OCI-LY3 (cell line): ENCODE measurements at regions not wholly inside any gene's neighbourhood (a gene's known extent, or its start where the extent isn't known, plus 50 kb on each side); places are given as distances from the start of the nearest gene placed in this dataset.
A peak's percentile ranks its signal among the peaks of the same experiment; 100 is the strongest.
"Not testable (repeated sequence)": the region's sequence is repeated elsewhere in the genome, so short reads cannot be mapped to it uniquely, and the experiment has no call there.

Source experiments
- H2AFZ ChIP-seq: fragments of 200-600, 300-600 bp; shearing (Covaris generic); 2 replicates; pipeline ENCODE4 v1.6.0; 2014; ENCODE audit warnings: antibody characterized with exemption, low read depth, low read length
- H3K27ac ChIP-seq: fragments of 200-600, 300-600 bp; sonication (generic); 2 replicates; pipeline ENCODE4 v1.5.1; 2014; ENCODE audit warnings: mild to moderate bottlenecking, low read length, moderate library complexity, mixed read lengths
- H3K27me3 ChIP-seq: fragments of 200-600, 300-600 bp; sonication (generic); 2 replicates; pipeline ENCODE4 v1.6.1; 2014; ENCODE audit warnings: low read depth, low read length, mixed read lengths
- H3K36me3 ChIP-seq: fragments of 200-600, 300-600 bp; sonication (generic); replicated peaks from 2 replicates; pipeline ENCODE3; 2014; ENCODE audit warnings: low read depth, low read length, mixed read lengths
- H3K4me1 ChIP-seq: fragments of 300-600, 200-600 bp; sonication (generic); 2 replicates; pipeline ENCODE4 v1.6.1; 2014; ENCODE audit warnings: low read length, mixed read lengths
- H3K4me2 ChIP-seq: fragments of 200-600, 300-600 bp; sonication (generic); 2 replicates; pipeline ENCODE4 v1.6.1; 2014; ENCODE audit warnings: low read length, mixed read lengths
- H3K4me3 ChIP-seq: fragments of 300-600, 200-600 bp; sonication (generic); 2 replicates; pipeline ENCODE4 v1.5.1; 2014; ENCODE audit warnings: antibody characterized with exemption, mild to moderate bottlenecking, low read length, moderate library complexity
- H3K79me2 ChIP-seq: fragments of 300-600, 200-600 bp; shearing (Covaris generic); 2 replicates; pipeline ENCODE4 v1.6.1; 2014; ENCODE audit warnings: mild to moderate bottlenecking, low read length, mixed read lengths
- H3K9ac ChIP-seq: fragments of 300-600, 200-600 bp; shearing (Covaris generic); 2 replicates; pipeline ENCODE4 v1.6.0; 2014; ENCODE audit warnings: mild to moderate bottlenecking, low read length, moderate library complexity
- H3K9me3 ChIP-seq: fragments of 200-600, 300-600 bp; shearing (Covaris generic); 2 replicates; pipeline ENCODE4 v1.6.1; 2014; ENCODE audit warnings: low read length, mixed read lengths; ENCODE audit not compliant: insufficient read depth
- H4K20me1 ChIP-seq: fragments of 200-600, 300-600 bp; sonication (generic); 2 replicates; pipeline ENCODE4 v1.6.1; 2016; ENCODE audit warnings: low read length, mixed read lengths; ENCODE audit not compliant: insufficient read depth
- CTCF ChIP-seq: fragments of 200-600, 300-600 bp; sonication (generic); IDR thresholded peaks from 2 replicates; pipeline ENCODE4 v1.5.1; 2014; ENCODE audit warnings: antibody characterized with exemption, low read length, low read depth
- EZH2phosphoT487 ChIP-seq: fragments of 200-600 bp; shearing (Covaris generic); IDR thresholded peaks from 2 replicates; pipeline ENCODE4 v1.6.1; 2018; ENCODE audit warnings: antibody characterized with exemption, mixed run types, low read depth

DNA sequence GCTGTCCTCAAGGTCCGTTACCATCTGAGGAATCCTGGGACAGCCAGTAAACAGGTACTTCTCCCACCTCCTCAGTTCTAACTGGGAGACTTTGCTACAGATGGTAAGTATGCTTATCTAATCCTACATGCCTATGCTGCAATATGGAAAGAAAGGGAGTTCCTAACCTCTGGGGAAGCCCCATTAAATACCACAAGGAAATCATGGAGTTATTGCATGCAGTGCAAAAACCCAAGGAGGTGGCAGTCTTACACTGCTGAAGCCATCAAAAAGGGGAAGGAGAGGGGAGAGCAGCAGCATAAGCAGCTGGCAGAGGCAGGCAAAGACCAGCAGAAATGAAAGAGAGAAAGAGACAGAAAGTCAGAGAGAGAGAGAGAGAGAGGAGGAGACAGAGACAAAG is 327.1 kb downstream of the SRGAP2C start:
- Histone ChIP-seq H3K4me1 (peaks cover 22% of the 10 kb centered on the region), H3K9me3 (peaks cover 17% of the 10 kb centered on the region; the same call in 1 of the 2 replicates)
- H3K27ac ChIP-seq, H3K4me3 ChIP-seq, H3K27me3 ChIP-seq, H3K36me3 ChIP-seq, H3K79me2 ChIP-seq, H2AFZ ChIP-seq, H3K4me2 ChIP-seq, H3K9ac ChIP-seq, H4K20me1 ChIP-seq: not testable (repeated sequence)
- TF ChIP-seq CTCF, result peak; percentile 10; the same call in 1 of the 2 replicates

DNA sequence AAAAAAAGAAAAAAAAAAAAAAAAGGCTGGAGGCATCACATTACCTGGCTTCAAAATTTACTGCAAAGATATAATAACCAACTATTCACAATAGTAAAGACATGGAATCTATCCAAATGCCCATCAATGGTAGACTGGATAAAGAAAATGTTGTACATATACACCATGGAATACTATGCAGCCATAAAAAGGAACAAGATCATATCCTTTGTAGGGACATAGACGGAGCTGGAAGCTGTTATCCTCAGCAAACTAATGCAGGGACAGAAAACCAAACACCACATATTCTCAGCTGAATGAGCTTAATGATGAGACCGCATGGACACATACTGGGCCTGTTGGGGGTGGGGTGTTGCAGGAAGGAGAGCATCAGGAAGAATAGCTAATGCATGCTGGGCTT is 330.5 kb downstream of the SRGAP2C start:
- Histone ChIP-seq H3K79me2 (peaks cover 12% of the 10 kb centered on the region), H3K4me3 (no peak overlapping the region), H3K9me3 (peaks cover 14% of the 10 kb centered on the region; the same call in 1 of the 2 replicates), H3K27ac (peak overlapping the region; percentile 98; the same call in 1 of the 2 replicates), H3K36me3 (no peaks in the 10 kb centered on the region), H3K4me2 (no peak overlapping the region), H3K27me3 (no peaks in the 10 kb centered on the region), H3K9ac (no peak overlapping the region), H2AFZ (no peak overlapping the region), H4K20me1 (no peaks in the 10 kb centered on the region), H3K4me1 (peaks cover 41% of the 10 kb centered on the region)
- TF ChIP-seq EZH2phosphoT487 (no peak), CTCF (no peak)

- Histone ChIP-seq H2AFZ (peak overlapping the region; percentile 85), H3K36me3 (no peaks in the 10 kb centered on the region), H4K20me1 (no peaks in the 10 kb centered on the region), H3K4me3 (peak overlapping the region; percentile 62), H3K27me3 (no peaks in the 10 kb centered on the region), H3K4me1 (peaks cover 43% of the 10 kb centered on the region), H3K9ac (peak overlapping the region; percentile 88), H3K79me2 (peaks cover 12% of the 10 kb centered on the region), H3K9me3 (peaks cover 14% of the 10 kb centered on the region; the same call in 1 of the 2 replicates), H3K27ac (peak overlapping the region; percentile 98), H3K4me2 (peak overlapping the region; percentile 82)
- TF ChIP-seq EZH2phosphoT487 (no peak), CTCF (no peak)
Observed at GRCh38 chr1:121516234-121516967, 331.6 kb downstream of the SRGAP2C start.

- Histone ChIP-seq H3K27ac (peak overlapping the region; percentile 98), H3K4me1 (peaks cover 36% of the 10 kb centered on the region), H3K9ac (peak overlapping the region; percentile 88), H4K20me1 (no peaks in the 10 kb centered on the region), H3K27me3 (no peaks in the 10 kb centered on the region), H3K79me2 (peaks cover 12% of the 10 kb centered on the region), H3K36me3 (no peaks in the 10 kb centered on the region), H3K4me3 (peak overlapping the region; percentile 82), H3K4me2 (peak overlapping the region; percentile 82), H3K9me3 (peaks cover 14% of the 10 kb centered on the region; the same call in 1 of the 2 replicates), H2AFZ (no peak overlapping the region)
- TF ChIP-seq EZH2phosphoT487 (no peak), CTCF (no peak)
Observed at GRCh38 chr1:121517586-121518230, 332.9 kb downstream of the SRGAP2C start.
